Naive thymus-derived CD8-positive, alpha-beta T cell (primary cell): ENCODE measurements at regions not wholly inside any gene's neighbourhood (a gene's known extent, or its start where the extent isn't known, plus 50 kb on each side); places are given as distances from the start of the nearest gene placed in this dataset.
"Not testable (repeated sequence)": the region's sequence is repeated elsewhere in the genome, so short reads cannot be mapped to it uniquely, and the experiment has no call there.

Experiments used
- ATAC-seq, 2 donors: fragments of 150-1000 bp; cut with Tn5 transposase in 1 of 2; sonication (Bioruptor Pico), chemical (Tn5 transposase) in 1 of 2; 1 replicate in 1 of 2; 2 replicates in 1 of 2; pipeline ENCODE4 v1.10.0; 2021; ENCODE audit warnings: mild to moderate bottlenecking in 2 of 2, moderate library complexity in 2 of 2
- POLR2A ChIA-PET: fragments of 350-600 bp; sonication (Branson Sonifier 250); formaldehyde crosslinking; loops from one replicate; lab custom pipeline; 2021; ENCODE audit warnings: antibody characterized with exemption; lab: Charles Lee
- DNase-seq, 10 donors: peaks; one replicate each; pipeline versions ENCODE4 v3.0.0 to v3.0.0-alpha.2; 2020 to 2022
- H3K27ac Mint-ChIP-seq, 10 donors: one replicate each; pipeline ENCODE4 v1.8.0; 2020 to 2022; ENCODE audit warnings: mild to moderate bottlenecking in 10 of 10, mixed read lengths in 10 of 10, moderate library complexity in 4 of 10, inconsistent platforms in 1 of 10
- H3K27me3 Mint-ChIP-seq, 5 donors: one replicate each; pipeline ENCODE4 v1.8.0; 2021 to 2022; ENCODE audit warnings: mixed read lengths in 5 of 5
- H3K36me3 Mint-ChIP-seq, 3 donors: one replicate each; pipeline ENCODE4 v1.8.0; 2020 to 2022; ENCODE audit warnings: mixed read lengths in 3 of 3, mild to moderate bottlenecking in 2 of 3, inconsistent platforms in 1 of 3
- H3K4me1 Mint-ChIP-seq, 4 donors: one replicate each; pipeline ENCODE4 v1.8.0; 2021 to 2022; ENCODE audit warnings: mixed read lengths in 4 of 4
- H3K4me3 Mint-ChIP-seq, 10 donors: one replicate each; pipeline ENCODE4 v1.8.0; 2020 to 2022; ENCODE audit warnings: mild to moderate bottlenecking in 10 of 10, mixed read lengths in 10 of 10, moderate library complexity in 6 of 10, inconsistent platforms in 1 of 10
- H3K9me3 Mint-ChIP-seq, 9 donors: one replicate each; pipeline ENCODE4 v1.8.0; 2020 to 2022; ENCODE audit warnings: mixed read lengths in 9 of 9, mild to moderate bottlenecking in 3 of 9, inconsistent platforms in 1 of 9, moderate library complexity in 1 of 9

DNA sequence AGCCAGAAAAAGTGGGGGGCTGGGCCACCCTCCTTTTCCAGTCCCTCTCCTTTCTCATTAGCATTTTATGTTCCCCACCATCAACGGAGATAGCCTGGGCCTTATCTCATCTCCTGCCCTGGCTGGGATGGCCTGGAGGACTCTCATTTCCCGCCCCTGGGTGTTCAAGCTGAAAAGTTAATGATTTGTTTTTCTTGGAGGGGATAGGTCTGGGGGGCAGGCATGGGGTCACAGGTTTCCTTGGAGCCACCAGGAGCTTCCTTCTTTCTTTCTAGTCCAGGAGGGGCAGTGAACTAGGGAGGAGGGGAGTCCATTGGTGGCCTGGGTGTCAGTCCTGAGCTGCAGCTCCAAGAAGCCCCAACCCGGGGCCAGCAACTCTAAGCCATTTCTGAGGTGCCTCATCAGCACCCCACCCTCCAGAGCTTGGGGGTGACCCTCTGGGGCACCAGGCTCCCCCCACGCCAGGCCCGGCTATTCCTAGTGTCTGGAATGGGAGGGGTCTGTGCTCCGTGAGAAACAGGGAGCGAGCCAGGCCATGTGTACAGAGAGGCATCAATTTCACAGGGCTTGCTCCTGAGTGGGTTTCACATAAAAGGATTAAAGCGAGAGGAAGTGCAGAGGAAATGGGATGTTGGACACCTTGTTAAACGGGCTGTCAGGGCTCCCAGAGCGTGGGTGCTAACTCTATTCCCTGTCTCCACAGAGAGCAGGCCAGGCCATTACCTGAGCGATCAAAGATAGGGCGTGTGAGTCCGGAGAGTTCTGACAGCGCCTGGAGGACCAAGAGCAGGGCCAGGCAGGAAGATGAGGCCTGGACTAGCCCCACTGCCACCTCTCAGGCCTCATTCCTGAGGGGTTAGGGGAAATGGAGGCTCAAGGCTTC is 90.6 kb upstream of the LHX1 start:
- peaks cover 0 to 1% (median 0%) of the 10 kb centered on the region in 3 donors for H3K36me3 Mint-ChIP-seq
- H3K27ac Mint-ChIP-seq: peak overlapping the region in 1 of 10 donors; percentile 48
- H3K4me3 Mint-ChIP-seq: no peak overlapping the region
- ATAC-seq: no peak
- POLR2A ChIA-PET: no interaction called here
- DNase-seq: no peak
- peaks cover 9 to 52% (median 35%) of the 10 kb centered on the region in 5 donors for H3K27me3 Mint-ChIP-seq
- peaks cover 0 to 6% (median 0%) of the 10 kb centered on the region in 9 donors for H3K9me3 Mint-ChIP-seq
- peaks cover 0 to 2% (median 0%) of the 10 kb centered on the region in 4 donors for H3K4me1 Mint-ChIP-seq

DNA sequence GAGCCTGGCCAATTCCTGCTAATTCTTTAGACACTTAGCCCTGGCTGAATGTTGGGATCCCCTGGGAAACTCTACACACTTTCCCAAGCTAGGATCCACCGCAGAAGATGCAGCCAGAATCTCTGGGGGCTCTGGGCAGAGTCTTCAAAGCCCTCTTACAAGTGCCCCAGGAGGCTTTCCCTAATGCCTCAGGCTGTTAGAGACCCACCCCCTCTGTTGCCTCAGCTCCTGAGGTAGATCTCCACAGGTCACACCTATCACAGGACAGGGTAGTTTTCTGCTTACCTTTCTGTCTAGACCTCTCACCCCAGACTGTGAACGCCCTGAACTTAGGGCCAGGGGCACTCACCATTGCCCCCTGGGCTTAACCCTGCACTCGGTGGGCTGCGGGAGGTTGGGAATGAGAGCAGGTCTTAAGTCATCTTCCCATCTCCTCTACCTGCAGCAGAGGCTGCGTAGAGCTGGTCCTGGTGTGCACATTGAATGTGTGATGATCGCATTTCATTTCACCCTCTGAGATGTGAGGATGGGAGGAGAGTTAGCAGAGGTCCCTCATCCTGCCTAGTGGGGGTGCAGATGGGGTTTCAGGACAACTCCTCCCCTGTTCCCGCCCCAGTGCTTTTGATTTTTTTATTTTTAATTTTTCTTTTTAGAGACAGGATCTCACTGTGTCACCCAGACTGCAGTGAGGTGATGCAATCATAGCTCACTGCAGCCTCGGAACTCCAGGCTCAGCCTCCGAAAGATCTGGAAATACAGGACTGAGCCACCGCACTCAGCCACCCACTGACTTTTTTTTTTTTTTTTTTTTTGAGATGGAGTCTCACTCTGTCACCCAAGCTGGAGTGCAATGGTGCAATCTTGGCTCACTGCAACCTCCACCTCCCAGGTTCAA is 89.0 kb upstream of the LHX1 start:
- Mint-ChIP-seq H3K4me1 (peaks cover 0 to 2% (median 0%) of the 10 kb centered on the region in 4 donors), H3K36me3 (no peaks in the 10 kb centered on the region), H3K27ac (no peak overlapping the region), H3K9me3 (no peaks in the 10 kb centered on the region), H3K27me3 (peaks cover 9 to 37% (median 29%) of the 10 kb centered on the region in 5 donors), H3K4me3 (no peak overlapping the region)
- POLR2A ChIA-PET: no interaction called here
- no peak for ATAC-seq
- peak in 1 of 10 donors; percentile 22 for DNase-seq

DNA sequence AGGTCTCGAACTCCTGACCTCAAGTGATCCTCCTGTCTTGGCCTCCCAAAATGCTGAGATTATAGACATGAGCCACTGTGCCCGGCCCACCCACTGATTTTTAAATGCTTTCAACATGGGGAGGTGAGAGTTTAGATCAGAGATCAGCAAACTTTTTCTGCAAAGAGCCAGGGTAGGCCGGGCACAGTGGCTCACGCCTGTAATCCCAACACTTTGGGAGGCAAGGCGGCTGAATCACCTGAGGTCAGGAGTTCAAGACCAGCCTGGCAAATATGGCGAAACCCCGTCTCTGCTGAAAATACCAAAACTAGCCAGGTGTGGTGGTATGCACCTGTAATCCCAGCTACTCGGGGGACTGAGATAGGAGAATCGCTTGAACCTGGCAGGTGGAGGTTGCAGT is 88.3 kb upstream of the LHX1 start:
- H3K4me1 Mint-ChIP-seq, H3K9me3 Mint-ChIP-seq, ATAC-seq, H3K36me3 Mint-ChIP-seq, POLR2A ChIA-PET, H3K4me3 Mint-ChIP-seq, DNase-seq: not testable (repeated sequence)
- peaks cover 7 to 29% (median 25%) of the 10 kb centered on the region in 5 donors for H3K27me3 Mint-ChIP-seq
- H3K27ac Mint-ChIP-seq: peak overlapping the region in 1 of 10 donors; percentile 24

DNA sequence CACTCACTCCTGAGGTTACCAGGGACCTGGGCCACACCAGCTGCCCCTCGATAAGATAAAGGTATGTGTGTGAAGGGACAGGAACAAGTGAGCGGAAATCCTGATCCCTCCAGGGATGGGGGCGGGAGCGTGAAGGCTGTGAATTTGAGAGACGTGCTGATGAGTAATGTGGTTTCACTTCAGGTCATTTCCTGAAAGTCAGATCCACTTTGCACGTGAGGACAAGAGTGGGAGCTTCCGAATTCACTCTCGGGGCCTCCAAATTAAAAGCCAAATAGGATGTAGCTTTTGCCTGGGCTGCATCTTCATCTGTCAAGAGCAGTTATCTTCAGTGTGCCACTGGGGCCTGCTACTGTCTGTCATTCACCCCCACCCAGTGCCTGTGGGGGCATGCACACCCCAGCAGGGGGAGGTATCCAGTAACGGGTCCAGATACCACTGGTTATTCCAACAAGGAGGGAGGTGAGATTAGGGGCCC is 87.4 kb upstream of the LHX1 start:
- H3K27me3 Mint-ChIP-seq: peaks cover 1 to 20% (median 16%) of the 10 kb centered on the region in 5 donors
- H3K4me1 Mint-ChIP-seq: peaks cover 0 to 2% (median 0%) of the 10 kb centered on the region in 4 donors
- no peak for DNase-seq
- ATAC-seq: no peak
- H3K36me3 Mint-ChIP-seq: no peaks in the 10 kb centered on the region
- no peak overlapping the region for H3K4me3 Mint-ChIP-seq
- H3K27ac Mint-ChIP-seq: no peak overlapping the region
- POLR2A ChIA-PET: no interaction called here
- no peaks in the 10 kb centered on the region for H3K9me3 Mint-ChIP-seq

DNA sequence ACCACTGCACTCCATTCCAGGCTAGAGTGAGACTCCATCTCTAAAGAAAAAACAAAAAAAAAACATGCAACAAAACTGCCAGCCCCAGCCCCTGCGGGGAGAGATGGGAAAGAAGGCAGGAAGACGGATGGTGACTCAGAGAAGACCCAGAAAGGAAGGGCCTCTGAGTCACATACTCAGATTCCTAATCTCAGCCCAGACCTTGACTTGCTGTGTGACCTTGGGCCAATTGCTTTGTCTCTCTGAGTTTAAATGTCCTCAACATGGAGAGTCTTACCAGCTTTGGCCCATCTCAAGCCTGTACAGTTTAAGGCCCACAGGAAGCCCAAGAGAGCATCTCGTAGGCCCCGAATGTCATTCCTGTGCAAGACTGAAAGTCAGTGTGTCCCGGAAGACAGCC is 86.5 kb upstream of the LHX1 start:
- H3K9me3 Mint-ChIP-seq: no peaks in the 10 kb centered on the region
- H3K4me3 Mint-ChIP-seq: no peak overlapping the region
- POLR2A ChIA-PET: no interaction called here
- H3K27ac Mint-ChIP-seq: no peak overlapping the region
- H3K27me3 Mint-ChIP-seq: peaks cover 1 to 13% (median 9%) of the 10 kb centered on the region in 5 donors
- DNase-seq (no peak), ATAC-seq (no peak)
- H3K4me1 Mint-ChIP-seq: peaks cover 0 to 1% (median 0%) of the 10 kb centered on the region in 4 donors
- H3K36me3 Mint-ChIP-seq: no peaks in the 10 kb centered on the region

DNA sequence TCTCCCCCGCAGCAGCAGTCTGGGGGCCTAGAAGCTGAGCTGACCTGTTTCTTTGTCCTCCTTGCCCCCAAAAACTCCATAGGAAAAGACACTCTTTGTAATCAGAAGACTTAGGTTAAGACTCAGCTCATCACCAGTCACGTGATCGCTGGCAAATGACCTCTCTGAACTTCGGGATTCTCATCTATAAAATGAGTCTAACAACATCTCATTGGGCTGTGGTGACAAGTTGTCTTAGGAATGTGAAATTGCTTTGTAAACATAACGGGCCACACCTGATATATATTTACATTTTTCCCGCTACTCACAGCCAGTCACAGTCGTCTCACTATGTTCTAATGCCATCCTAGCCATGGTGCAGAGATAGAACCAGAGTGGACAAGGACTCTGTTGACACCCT is 86.0 kb upstream of the LHX1 start:
- no peak overlapping the region for H3K4me3 Mint-ChIP-seq
- POLR2A ChIA-PET: no interaction called here
- peaks cover 0 to 1% (median 0%) of the 10 kb centered on the region in 4 donors for H3K4me1 Mint-ChIP-seq
- ATAC-seq: no peak
- peaks cover 1 to 13% (median 7%) of the 10 kb centered on the region in 5 donors for H3K27me3 Mint-ChIP-seq
- DNase-seq: no peak
- H3K36me3 Mint-ChIP-seq: no peaks in the 10 kb centered on the region
- no peaks in the 10 kb centered on the region for H3K9me3 Mint-ChIP-seq
- H3K27ac Mint-ChIP-seq: no peak overlapping the region

DNA sequence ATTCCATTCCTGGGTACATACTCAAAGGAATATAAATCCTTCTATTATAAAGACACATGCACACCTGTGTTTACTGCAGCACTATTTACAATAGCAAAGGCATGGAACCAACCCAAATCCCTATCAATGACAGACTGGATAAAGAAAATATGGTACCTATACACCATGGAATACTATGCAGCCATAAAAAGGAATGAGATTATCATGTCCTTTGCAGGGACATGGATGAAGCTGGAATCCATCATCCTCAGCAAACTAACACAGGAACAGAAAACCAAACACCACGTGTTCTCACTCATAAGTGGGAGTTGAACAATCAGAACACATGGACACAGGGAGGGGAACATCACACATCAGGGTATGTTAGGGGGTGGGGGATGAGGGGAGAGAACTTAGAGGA is 84.8 kb upstream of the LHX1 start:
- DNase-seq, H3K27ac Mint-ChIP-seq, H3K4me1 Mint-ChIP-seq, H3K9me3 Mint-ChIP-seq, H3K36me3 Mint-ChIP-seq, H3K4me3 Mint-ChIP-seq, POLR2A ChIA-PET, ATAC-seq: not testable (repeated sequence)
- H3K27me3 Mint-ChIP-seq: peaks cover 3 to 18% (median 7%) of the 10 kb centered on the region in 5 donors

DNA sequence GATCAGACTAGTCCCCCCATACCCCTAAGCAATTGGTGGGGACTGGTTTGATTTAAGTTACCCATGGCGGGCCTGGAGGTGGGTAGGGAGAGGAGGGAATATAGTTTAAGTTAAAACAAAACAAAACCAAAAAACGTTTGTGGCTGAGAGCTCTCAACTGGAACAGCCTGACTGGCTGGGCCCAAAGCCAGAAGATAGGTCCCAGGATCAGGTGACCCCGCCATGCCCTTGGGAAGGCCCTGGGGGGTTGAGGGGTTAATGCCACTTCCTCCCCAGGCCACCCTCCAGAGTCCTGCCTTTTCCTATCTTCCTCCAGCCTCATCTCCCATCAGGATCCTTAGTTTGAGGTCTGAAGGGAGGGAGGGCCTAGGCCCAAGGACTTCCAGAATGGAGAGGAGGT is 82.3 kb upstream of the LHX1 start:
- H3K9me3 Mint-ChIP-seq: no peaks in the 10 kb centered on the region
- ATAC-seq (no peak), DNase-seq (no peak)
- H3K27me3 Mint-ChIP-seq: peaks cover 3 to 33% (median 9%) of the 10 kb centered on the region in 5 donors
- H3K27ac Mint-ChIP-seq: no peak overlapping the region
- no peak overlapping the region for H3K4me3 Mint-ChIP-seq
- H3K36me3 Mint-ChIP-seq: no peaks in the 10 kb centered on the region
- POLR2A ChIA-PET: no interaction called here
- H3K4me1 Mint-ChIP-seq: peaks cover 0 to 1% (median 0%) of the 10 kb centered on the region in 4 donors

DNA sequence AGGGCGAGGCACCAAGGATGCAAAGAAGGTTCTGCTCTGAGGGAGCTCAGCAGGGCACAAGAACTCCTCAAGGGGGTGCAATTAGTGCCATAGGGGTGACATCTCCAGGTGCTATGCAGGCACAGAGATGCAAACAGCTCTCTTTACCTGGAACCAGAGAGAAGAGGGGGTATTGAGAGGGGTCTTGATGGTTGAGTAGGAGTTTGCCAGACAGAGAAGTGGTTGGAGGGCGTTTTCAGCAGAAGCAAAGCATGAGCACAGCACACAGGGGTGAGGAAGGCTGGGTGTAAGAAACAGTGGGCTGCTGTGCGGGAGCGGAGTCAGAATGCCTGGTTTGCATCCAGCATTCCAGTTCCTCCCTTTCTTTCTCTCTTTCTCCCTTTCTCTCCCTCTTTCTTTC is 81.8 kb upstream of the LHX1 start:
- H3K4me1 Mint-ChIP-seq: peaks cover 0 to 1% (median 0%) of the 10 kb centered on the region in 4 donors
- no peaks in the 10 kb centered on the region for H3K36me3 Mint-ChIP-seq
- POLR2A ChIA-PET: no interaction called here
- peaks cover 5 to 33% (median 9%) of the 10 kb centered on the region in 5 donors for H3K27me3 Mint-ChIP-seq
- no peak overlapping the region for H3K4me3 Mint-ChIP-seq
- DNase-seq (no peak), ATAC-seq (no peak)
- no peak overlapping the region for H3K27ac Mint-ChIP-seq
- H3K9me3 Mint-ChIP-seq: no peaks in the 10 kb centered on the region

DNA sequence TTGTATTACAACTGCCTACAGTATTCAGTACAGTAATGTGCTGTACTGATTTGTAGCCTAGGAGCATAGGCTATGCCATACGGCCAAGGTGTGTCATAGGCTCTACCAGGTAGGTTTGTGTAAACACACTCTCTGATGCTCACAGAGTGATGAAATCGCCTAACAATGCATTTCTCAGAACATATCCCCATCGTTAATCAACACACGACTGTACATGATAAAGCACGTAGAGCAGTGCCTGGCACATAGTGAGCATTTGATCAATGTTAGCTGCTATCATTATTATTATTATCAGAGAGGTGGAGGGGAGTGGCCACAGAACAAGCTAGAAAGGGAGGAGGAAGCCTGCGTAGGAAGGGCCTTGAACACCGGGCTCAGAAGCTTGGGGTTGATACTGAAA is 81.1 kb upstream of the LHX1 start:
- POLR2A ChIA-PET: no interaction called here
- H3K4me3 Mint-ChIP-seq: no peak overlapping the region
- no peaks in the 10 kb centered on the region for H3K9me3 Mint-ChIP-seq
- H3K36me3 Mint-ChIP-seq: no peaks in the 10 kb centered on the region
- H3K27ac Mint-ChIP-seq: no peak overlapping the region
- H3K27me3 Mint-ChIP-seq: peaks cover 5 to 33% (median 11%) of the 10 kb centered on the region in 5 donors
- ATAC-seq: no peak
- H3K4me1 Mint-ChIP-seq: peaks cover 0 to 1% (median 0%) of the 10 kb centered on the region in 4 donors
- DNase-seq: no peak

DNA sequence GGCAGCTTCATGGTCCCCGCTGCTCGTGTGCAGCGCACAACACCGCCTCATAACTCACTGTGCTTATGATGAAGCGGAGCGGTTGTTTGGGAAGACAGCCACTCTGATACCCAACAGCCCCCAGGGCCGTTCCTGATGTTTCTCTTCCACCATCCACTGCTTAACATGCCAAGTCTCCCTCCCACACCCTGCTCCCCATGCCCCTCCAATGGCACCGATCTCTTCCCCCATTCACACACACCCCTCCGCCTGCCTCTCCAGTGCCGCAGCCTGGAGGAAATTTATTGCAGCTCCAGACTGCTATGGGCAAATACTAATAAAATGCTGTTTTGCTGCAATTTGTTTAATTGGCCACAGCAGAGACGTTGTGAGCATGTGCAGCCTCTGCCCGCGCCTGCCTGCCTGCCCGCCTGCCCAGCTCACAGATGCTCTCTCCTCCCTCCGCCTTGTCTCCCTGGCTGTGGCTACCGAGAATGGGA is 80.3 kb upstream of the LHX1 start:
- no peaks in the 10 kb centered on the region for H3K9me3 Mint-ChIP-seq

DNA sequence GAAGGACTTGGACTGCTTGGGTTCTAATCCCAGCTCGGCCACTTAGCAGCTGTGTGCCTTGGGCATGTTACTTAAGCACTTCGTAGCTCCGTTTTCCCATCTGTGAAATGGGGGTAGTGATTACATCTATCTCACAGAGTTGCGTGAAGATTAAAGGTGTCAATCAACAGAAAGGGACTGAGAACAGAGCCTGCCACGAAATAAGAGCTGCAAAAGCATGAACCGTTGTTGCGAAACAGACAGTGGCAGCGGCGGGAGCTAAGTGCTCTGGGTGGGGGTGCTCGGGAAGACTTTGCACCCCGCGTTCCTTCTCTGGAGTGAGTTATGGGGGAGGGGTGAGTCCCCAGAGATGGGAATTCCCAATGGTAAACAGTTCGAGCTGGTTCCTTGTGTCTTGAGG is 79.6 kb upstream of the LHX1 start:
- DNase-seq (no peak), ATAC-seq (no peak)
- H3K27me3 Mint-ChIP-seq: peaks cover 4 to 33% (median 12%) of the 10 kb centered on the region in 5 donors
- peaks cover 0 to 3% (median 0%) of the 10 kb centered on the region in 4 donors for H3K4me1 Mint-ChIP-seq
- no peak overlapping the region for H3K4me3 Mint-ChIP-seq
- no peaks in the 10 kb centered on the region for H3K36me3 Mint-ChIP-seq
- POLR2A ChIA-PET: no interaction called here
- no peaks in the 10 kb centered on the region for H3K9me3 Mint-ChIP-seq
- H3K27ac Mint-ChIP-seq: no peak overlapping the region

More for the DNA sequence above, 80.3 kb upstream of the LHX1 start:
- DNase-seq (no peak), ATAC-seq (no peak)
- no peak overlapping the region for H3K27ac Mint-ChIP-seq
- peaks cover 5 to 33% (median 12%) of the 10 kb centered on the region in 5 donors for H3K27me3 Mint-ChIP-seq
- POLR2A ChIA-PET: no interaction called here
- no peaks in the 10 kb centered on the region for H3K36me3 Mint-ChIP-seq
- no peak overlapping the region for H3K4me3 Mint-ChIP-seq
- peaks cover 0 to 1% (median 0%) of the 10 kb centered on the region in 4 donors for H3K4me1 Mint-ChIP-seq
